Progenitor cell of endocrine pancreas (in vitro differentiated cells): ENCODE measurements at regions not wholly inside any gene's neighbourhood (a gene's known extent, or its start where the extent isn't known, plus 50 kb on each side); places are given as distances from the start of the nearest gene placed in this dataset.

ENCODE experiments used
- DNase-seq: peaks from one replicate; pipeline ENCODE4 v3.0.0; 2021; ENCODE audit warnings: low spot score; ENCODE audit not compliant: unreplicated experiment
- H3K27ac Mint-ChIP-seq: 2 replicates; pipeline ENCODE4 v1.8.0; 2021; ENCODE audit warnings: mild to moderate bottlenecking, moderate library complexity, mixed read lengths
- H3K27me3 Mint-ChIP-seq: 2 replicates; pipeline ENCODE4 v1.8.0; 2021; ENCODE audit warnings: mixed read lengths
- H3K36me3 Mint-ChIP-seq: 2 replicates; pipeline ENCODE4 v1.8.0; 2022; ENCODE audit warnings: mixed read lengths; ENCODE audit not compliant: insufficient read depth
- H3K4me1 Mint-ChIP-seq: 2 replicates; pipeline ENCODE4 v1.8.0; 2021; ENCODE audit warnings: low read depth, mixed read lengths
- H3K4me3 Mint-ChIP-seq: 2 replicates; pipeline ENCODE4 v1.8.0; 2021; ENCODE audit warnings: low read depth, mild to moderate bottlenecking, moderate library complexity, mixed read lengths
- H3K9me3 Mint-ChIP-seq: 2 replicates; pipeline ENCODE4 v1.8.0; 2021; ENCODE audit warnings: low read depth, mixed read lengths
- CTCF ChIP-seq: fragments of 200-600 bp; sonication (generic); IDR thresholded peaks from one replicate; pipeline ENCODE4 v1.5.0; 2021; ENCODE audit warnings: antibody characterized with exemption, mild to moderate bottlenecking; ENCODE audit not compliant: unreplicated experiment

- DNase-seq: no peak
- Mint-ChIP-seq H3K27ac (no peak overlapping the region), H3K27me3 (peaks cover 51% of the 10 kb centered on the region), H3K36me3 (no peaks in the 10 kb centered on the region), H3K9me3 (no peaks in the 10 kb centered on the region), H3K4me3 (no peak overlapping the region), H3K4me1 (no peaks in the 10 kb centered on the region)
- no peak for TF ChIP-seq CTCF
These were observed 342.6 kb upstream of the ZMIZ1 start for GRCh38 chr10:78726171-78726570.

GRCh38 chr10:78727251-78727650 is 341.5 kb upstream of the ZMIZ1 start:
- H3K4me1 Mint-ChIP-seq: no peaks in the 10 kb centered on the region
- no peaks in the 10 kb centered on the region for H3K9me3 Mint-ChIP-seq
- H3K27ac Mint-ChIP-seq: no peak overlapping the region
- DNase-seq: no peak
- no peak for TF ChIP-seq CTCF
- peaks cover 52% of the 10 kb centered on the region for H3K27me3 Mint-ChIP-seq
- H3K4me3 Mint-ChIP-seq: no peak overlapping the region
- H3K36me3 Mint-ChIP-seq: no peaks in the 10 kb centered on the region

GRCh38 chr10:78727728-78728127 is 341.0 kb upstream of the ZMIZ1 start:
- Mint-ChIP-seq H3K4me1 (no peaks in the 10 kb centered on the region), H3K36me3 (no peaks in the 10 kb centered on the region), H3K4me3 (no peak overlapping the region), H3K9me3 (no peaks in the 10 kb centered on the region), H3K27me3 (peaks cover 52% of the 10 kb centered on the region), H3K27ac (no peak overlapping the region)
- DNase-seq: no peak
- no peak for TF ChIP-seq CTCF

- Mint-ChIP-seq H3K4me3 (no peak overlapping the region), H3K4me1 (no peaks in the 10 kb centered on the region), H3K36me3 (no peaks in the 10 kb centered on the region), H3K27ac (no peak overlapping the region), H3K27me3 (peaks cover 52% of the 10 kb centered on the region), H3K9me3 (no peaks in the 10 kb centered on the region)
- DNase-seq: no peak
- no peak for TF ChIP-seq CTCF
These were observed 340.6 kb upstream of the ZMIZ1 start for GRCh38 chr10:78728176-78728575.

- Mint-ChIP-seq H3K27me3 (peaks cover 50% of the 10 kb centered on the region), H3K36me3 (no peaks in the 10 kb centered on the region), H3K4me3 (no peak overlapping the region), H3K4me1 (no peaks in the 10 kb centered on the region), H3K27ac (no peak overlapping the region), H3K9me3 (no peaks in the 10 kb centered on the region)
- TF ChIP-seq CTCF: no peak
- no peak for DNase-seq
These were observed 339.4 kb upstream of the ZMIZ1 start for GRCh38 chr10:78729366-78729765.
